Pancreas (tissue), 10 donors: ENCODE measurements at regions not wholly inside any gene's neighbourhood (a gene's known extent, or its start where the extent isn't known, plus 50 kb on each side); places are given as distances from the start of the nearest gene placed in this dataset.

Experiments
- ATAC-seq, 4 donors: fragments of 200-7000 bp; cut with Tn5 transposase; one replicate each; pipeline versions ENCODE4 v1.8.0 to v1.9.1; 2020; ENCODE audit warnings: mild to moderate bottlenecking in 4 of 4, moderate library complexity in 4 of 4
- DNase-seq, 6 donors: peaks; one replicate each; pipeline ENCODE4 v3.0.0-alpha.2; 2020
- FAIRE-seq: peaks from 2 replicates; lab custom pipeline; 2012; peaks lifted over from hg19 to GRCh38; lab: Jason Lieb, UNC
- H3K27ac ChIP-seq, 4 donors: fragments of 200-600 bp; sonication (generic); 1 replicate in 3 of 4; 2 replicates in 1 of 4; pipeline versions ENCODE4 v1.5.0 to v1.8.0; 2020
- H3K27me3 ChIP-seq, 4 donors: fragments of 200-600 bp; one replicate each; pipeline ENCODE4 v1.8.0; 2021
- H3K36me3 ChIP-seq, 3 donors: fragments of 200-600 bp; sonication (generic) in 1 of 3; one replicate each; pipeline versions ENCODE4 v1.5.0 to v1.8.0; 2020 to 2021
- H3K4me1 ChIP-seq, 3 donors: fragments of 200-600 bp; one replicate each; pipeline ENCODE4 v1.8.0; 2021
- H3K4me3 ChIP-seq, 4 donors: fragments of 200-600 bp; sonication (generic) in 2 of 4; one replicate each; pipeline versions ENCODE4 v1.5.0 to v1.8.0; 2020 to 2021
- H3K9me3 ChIP-seq, 4 donors: fragments of 200-600 bp; one replicate each; pipeline ENCODE4 v1.8.0; 2021
- WGBS, 2 donors: extraction: QIAGEN DNeasy Blood & Tissue Kit; methylation state at CpG; one replicate each; pipeline ENCODE4 v1.1.7; 2013; 5-methylcytosine and 5-hydroxymethylcytosine counted together
- intact Hi-C, 3 donors: fragments of 100-400 bp; cut with DNase I; formaldehyde crosslinking; loops; one replicate each; pipeline versions ENCODE4 v1.11.1 to v1.14.2; 2022
- TF ChIP-seq, protein P1 (sequence below), 4 donors: fragments of 200-600 bp; sonication (generic) in 3 of 4; IDR thresholded peaks; one replicate each; pipeline versions ENCODE4 v1.5.0 to v1.8.0; 2021; ENCODE audit warnings: antibody characterized with exemption in 4 of 4
- donor health status: healthy with polysubstance abuse.
- donor health status: DM: no; HTN: no; CAD: no; lungs with moderate emphysema.
- donor health status: DM: no; HTN: no; CAD: no.
- donor health status: control.
- donor health status: control.
- donor health status: Bipolar disorder and iron deficiency.
- donor health status: DM: yes; HTN: yes; CAD: no.
- donor health status: DM: no; HTN: no; CAD: no.
- donor health status: DM: no; HTN: no; CAD: no.
- donor health status: DM: yes; HTN: yes; CAD: no.

- H3K27ac ChIP-seq, result no peak overlapping the region
- no peaks in the 10 kb centered on the region for H3K36me3 ChIP-seq
- intact Hi-C loops, result no loop called here
- H3K9me3 ChIP-seq, result no peaks in the 10 kb centered on the region
- no peak overlapping the region for H3K4me3 ChIP-seq
- FAIRE-seq (no peak), ATAC-seq (no peak), DNase-seq (no peak)
- peaks cover 0 to 5% (median 3%) of the 10 kb centered on the region in 3 donors for H3K4me1 ChIP-seq
- WGBS, 2 donors, result 88 to 92% methylated on average over 7 of the region's 7 CpGs
- TF ChIP-seq, protein P1, sequence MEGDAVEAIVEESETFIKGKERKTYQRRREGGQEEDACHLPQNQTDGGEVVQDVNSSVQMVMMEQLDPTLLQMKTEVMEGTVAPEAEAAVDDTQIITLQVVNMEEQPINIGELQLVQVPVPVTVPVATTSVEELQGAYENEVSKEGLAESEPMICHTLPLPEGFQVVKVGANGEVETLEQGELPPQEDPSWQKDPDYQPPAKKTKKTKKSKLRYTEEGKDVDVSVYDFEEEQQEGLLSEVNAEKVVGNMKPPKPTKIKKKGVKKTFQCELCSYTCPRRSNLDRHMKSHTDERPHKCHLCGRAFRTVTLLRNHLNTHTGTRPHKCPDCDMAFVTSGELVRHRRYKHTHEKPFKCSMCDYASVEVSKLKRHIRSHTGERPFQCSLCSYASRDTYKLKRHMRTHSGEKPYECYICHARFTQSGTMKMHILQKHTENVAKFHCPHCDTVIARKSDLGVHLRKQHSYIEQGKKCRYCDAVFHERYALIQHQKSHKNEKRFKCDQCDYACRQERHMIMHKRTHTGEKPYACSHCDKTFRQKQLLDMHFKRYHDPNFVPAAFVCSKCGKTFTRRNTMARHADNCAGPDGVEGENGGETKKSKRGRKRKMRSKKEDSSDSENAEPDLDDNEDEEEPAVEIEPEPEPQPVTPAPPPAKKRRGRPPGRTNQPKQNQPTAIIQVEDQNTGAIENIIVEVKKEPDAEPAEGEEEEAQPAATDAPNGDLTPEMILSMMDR (IDR thresholded peaks at IDR 0.05), result no peak
- no peaks in the 10 kb centered on the region for H3K27me3 ChIP-seq
These were observed 54.2 kb upstream of the MED9 start for GRCh38 chr17:17422641-17423040.

DNA sequence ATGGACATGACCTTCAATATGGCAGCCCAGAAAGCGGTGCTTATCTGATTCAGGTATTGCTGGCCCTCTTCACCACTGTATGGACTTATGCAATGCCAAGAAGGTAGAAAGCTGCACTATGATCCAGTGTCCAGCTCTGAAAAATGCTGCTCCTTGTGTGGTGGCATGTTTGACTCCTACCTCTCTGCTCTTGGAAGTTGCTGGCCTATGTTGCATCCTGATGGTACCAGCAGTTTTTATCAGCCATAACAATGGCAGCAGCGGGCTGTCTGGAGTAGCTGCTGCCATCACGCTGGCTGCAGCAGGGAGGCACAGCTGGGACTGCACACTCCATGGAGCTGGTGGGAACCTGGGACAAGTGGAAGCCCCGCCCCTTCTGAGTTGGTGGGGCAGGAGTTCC is 53.1 kb upstream of the MED9 start:
- Histone ChIP-seq H3K9me3 (no peaks in the 10 kb centered on the region), H3K36me3 (no peaks in the 10 kb centered on the region), H3K27me3 (no peaks in the 10 kb centered on the region), H3K4me1 (peaks cover 1 to 3% (median 2%) of the 10 kb centered on the region in 3 donors), H3K4me3 (no peak overlapping the region), H3K27ac (no peak overlapping the region)
- intact Hi-C loops, result no loop called here
- TF ChIP-seq, protein P1 (IDR thresholded peaks at IDR 0.05), result no peak
- 84 to 96% methylated on average over 4 of the region's 4 CpGs for WGBS, 2 donors
- no peak for FAIRE-seq
- no peak for DNase-seq
- no peak for ATAC-seq

- peaks cover 0 to 11% (median 11%) of the 10 kb centered on the region in 3 donors for H3K4me1 ChIP-seq
- no peaks in the 10 kb centered on the region for H3K36me3 ChIP-seq
- H3K27ac ChIP-seq, result no peak overlapping the region
- H3K9me3 ChIP-seq, result no peaks in the 10 kb centered on the region
- H3K27me3 ChIP-seq, result no peaks in the 10 kb centered on the region
- H3K4me3 ChIP-seq, result no peak overlapping the region
- FAIRE-seq, result no peak
- WGBS, 2 donors, result 71 to 97% methylated on average over 2 of the region's 2 CpGs
- intact Hi-C loops, result no loop called here
- TF ChIP-seq, protein P1 (IDR thresholded peaks at IDR 0.05), result no peak
- no peak for DNase-seq
- ATAC-seq, result no peak
These were observed 52.2 kb upstream of the MED9 start for GRCh38 chr17:17424552-17424951.

DNA sequence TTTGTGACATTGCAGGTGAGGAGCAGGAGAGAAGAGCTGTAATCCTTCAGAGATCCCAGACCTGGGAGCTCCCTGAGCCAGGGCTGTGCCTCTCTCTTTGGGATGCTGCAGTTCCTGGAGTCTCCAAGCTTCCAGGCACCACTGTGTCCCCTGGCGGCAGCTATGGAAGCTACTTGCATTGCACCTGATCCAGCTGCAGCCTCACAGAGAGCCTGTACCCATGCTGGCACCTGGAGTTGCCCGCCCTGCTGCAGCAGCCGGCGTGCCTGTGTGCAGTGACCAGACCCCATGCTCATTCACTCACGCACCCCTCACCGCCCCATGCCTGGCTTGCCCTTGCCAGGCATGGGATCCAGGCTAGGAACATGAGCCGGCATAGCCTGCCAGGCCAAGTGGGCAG is 51.8 kb upstream of the MED9 start:
- Histone ChIP-seq H3K27me3 (no peaks in the 10 kb centered on the region), H3K4me3 (no peak overlapping the region), H3K27ac (no peak overlapping the region), H3K36me3 (no peaks in the 10 kb centered on the region), H3K4me1 (peaks cover 0 to 12% (median 11%) of the 10 kb centered on the region in 3 donors), H3K9me3 (no peaks in the 10 kb centered on the region)
- WGBS, 2 donors, result 98% methylated on average over 7 of the region's 7 CpGs
- TF ChIP-seq, protein P1 (IDR thresholded peaks at IDR 0.05), result no peak
- intact Hi-C loops, result no loop called here
- FAIRE-seq (no peak), ATAC-seq (no peak), DNase-seq (no peak)

GRCh38 chr17:17425591-17425990 is 51.2 kb upstream of the MED9 start:
- WGBS, 2 donors, result 82 to 89% methylated on average over 4 of the region's 4 CpGs
- no peak overlapping the region for H3K27ac ChIP-seq
- FAIRE-seq (no peak), ATAC-seq (no peak), DNase-seq (no peak)
- TF ChIP-seq, protein P1 (IDR thresholded peaks at IDR 0.05), result no peak
- H3K27me3 ChIP-seq, result no peaks in the 10 kb centered on the region
- intact Hi-C loops, result no loop called here
- H3K36me3 ChIP-seq, result no peaks in the 10 kb centered on the region
- H3K9me3 ChIP-seq, result no peaks in the 10 kb centered on the region
- peaks cover 0 to 12% (median 11%) of the 10 kb centered on the region in 3 donors for H3K4me1 ChIP-seq
- no peak overlapping the region for H3K4me3 ChIP-seq
